ENCODE measurements at regions not wholly inside any gene's neighbourhood (a gene's known extent, or its start where the extent isn't known, plus 50 kb on each side); places are given as distances from the start of the nearest gene placed in this dataset.

GRCh38 chr11:109806205-109806604, 287.0 kb upstream of the ZC3H12C start:
- no peak for TF ChIP-seq CTCF (IDR thresholded peaks at IDR 0.05)
- TF ChIP-seq POLR2A (IDR thresholded peaks at IDR 0.05) = no peak
